GM18508 (cell line): ENCODE measurements at regions not wholly inside any gene's neighbourhood (a gene's known extent, or its start where the extent isn't known, plus 50 kb on each side); places are given as distances from the start of the nearest gene placed in this dataset.
"Not testable (repeated sequence)": the region's sequence is repeated elsewhere in the genome, so short reads cannot be mapped to it uniquely, and the experiment has no call there.

Source experiments
- ATAC-seq: cut with Tn5 transposase; IDR thresholded peaks from one replicate; pipeline ENCODE4 v1.9.1; 2021; ENCODE audit warnings: moderate number of reproducible peaks; ENCODE audit not compliant: insufficient read depth, unreplicated experiment

DNA sequence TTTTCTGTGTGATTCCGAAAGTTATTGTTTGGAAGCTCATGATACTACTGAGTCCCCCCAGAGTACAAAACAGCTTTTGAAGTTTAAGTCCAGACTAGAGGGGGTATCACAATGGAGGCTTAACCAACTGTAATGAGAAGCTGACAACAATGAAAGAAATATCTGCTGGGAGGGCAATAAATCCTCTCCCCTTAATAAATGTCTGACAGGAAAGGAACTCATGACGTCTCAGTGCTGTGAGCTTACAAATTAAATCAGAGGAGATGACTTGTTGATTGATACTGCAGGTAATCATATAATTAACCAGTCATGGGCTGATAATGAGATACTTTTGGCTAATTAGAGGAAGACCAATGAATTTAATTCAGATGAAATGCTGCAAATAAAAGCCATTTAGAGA is 102.6 kb upstream of the WDR11 start:
- ATAC-seq = no peak

DNA sequence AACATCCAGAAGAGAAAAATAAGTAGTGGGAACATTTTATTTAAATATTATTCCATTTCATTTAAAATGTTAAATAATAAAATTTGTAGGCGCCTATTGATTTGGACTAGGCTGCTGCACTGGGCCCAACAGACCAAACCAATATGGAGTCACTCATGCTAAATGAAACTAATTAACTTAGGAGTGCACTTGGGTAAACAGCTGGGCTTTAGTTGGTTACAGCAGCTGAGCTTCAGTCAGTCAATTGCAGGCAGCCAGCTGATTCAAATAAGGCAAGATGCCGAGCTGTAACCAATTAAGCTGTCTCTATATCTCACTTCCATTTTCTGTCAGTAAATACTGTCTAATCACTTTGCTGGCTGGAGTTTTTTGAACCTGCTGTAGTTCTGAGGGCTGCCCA is 102.1 kb upstream of the WDR11 start:
- no peak for ATAC-seq

DNA sequence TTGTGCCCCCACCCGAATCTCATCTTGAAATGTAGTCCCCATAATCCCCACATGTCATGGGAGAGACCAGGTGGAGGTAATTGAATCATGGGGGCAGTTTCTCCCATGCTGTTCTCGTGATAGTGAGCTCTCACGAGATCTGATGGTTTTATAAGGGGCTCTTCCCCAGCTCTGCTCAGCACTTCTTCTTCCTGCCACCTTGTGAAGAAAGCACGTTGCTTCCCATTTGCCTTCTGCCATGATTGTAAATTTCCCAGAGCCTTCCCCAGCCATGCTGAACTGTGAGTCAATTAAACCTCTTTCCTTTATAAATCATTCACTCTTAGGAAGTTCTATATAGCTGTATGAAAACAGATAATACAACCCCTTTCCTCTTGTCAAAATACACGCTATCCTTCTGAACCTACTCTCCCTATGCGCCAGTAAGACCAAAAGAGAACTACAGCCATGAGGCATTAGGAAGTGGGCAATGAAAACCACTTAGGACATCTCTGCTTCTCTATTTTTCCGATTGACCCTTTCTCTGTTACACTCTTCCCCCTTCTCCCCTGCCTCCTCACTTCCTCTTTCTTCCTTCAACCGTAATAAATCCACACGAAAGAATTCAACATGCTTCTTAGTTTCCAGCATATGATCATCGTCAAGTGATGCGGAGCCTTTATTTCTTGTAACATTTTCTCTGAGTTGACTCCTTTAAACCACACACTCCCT is 101.2 kb upstream of the WDR11 start:
- no peak for ATAC-seq

- no peak for ATAC-seq
Measured at GRCh38 chr10:120755771-120756170, 95.4 kb upstream of the WDR11 start.

DNA sequence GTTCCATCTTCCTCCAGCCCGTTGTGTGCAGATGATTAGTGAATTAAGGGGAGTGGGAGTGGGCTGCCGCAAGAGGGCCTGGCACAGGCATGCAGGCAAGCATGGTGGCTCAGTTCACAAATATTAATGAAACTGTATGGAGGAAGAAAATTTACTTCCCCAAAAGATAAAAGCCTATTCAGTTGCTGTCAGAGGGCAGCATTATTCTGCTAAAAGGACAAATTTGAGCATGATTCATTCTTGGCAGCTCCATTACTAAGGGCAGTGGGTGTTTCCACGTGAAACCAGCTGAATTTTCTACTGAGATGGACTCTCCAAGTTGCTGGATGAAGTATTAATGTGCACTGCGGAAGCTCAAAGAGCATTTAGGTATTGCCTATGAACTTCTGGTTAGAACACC is 90.9 kb upstream of the WDR11 start:
- no peak for ATAC-seq

GRCh38 chr10:120761951-120762350 is 89.2 kb upstream of the WDR11 start:
- no peak for ATAC-seq

DNA sequence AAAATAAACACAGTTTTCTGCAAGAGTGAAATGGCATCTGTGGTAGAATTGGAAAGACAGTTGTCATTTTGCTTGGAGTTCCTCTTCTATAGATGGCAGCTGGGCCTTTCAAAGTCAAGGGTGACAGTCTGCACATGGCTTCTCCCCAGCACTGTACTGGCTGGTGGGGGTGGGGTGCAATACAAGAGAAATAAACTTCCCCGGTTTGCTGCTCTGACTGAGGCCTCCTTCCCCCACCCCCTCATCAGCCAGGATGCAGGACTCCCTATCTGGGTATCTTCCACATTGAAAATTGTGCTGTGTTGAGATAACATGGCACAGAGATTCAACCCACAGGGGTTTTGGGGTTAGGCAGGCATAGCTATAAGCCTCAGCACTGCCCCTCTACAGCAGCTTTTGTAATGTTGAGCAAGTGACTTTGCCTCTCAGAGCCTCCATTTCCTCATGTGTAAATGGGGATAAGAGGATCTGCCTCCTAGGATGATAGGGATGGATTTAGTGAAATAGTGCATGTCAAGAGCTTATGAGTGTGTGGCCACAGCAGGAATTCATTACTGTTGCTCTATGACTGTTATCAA is 85.8 kb upstream of the WDR11 start:
- ATAC-seq = no peak

- ATAC-seq = no peak
Measured at GRCh38 chr10:120768227-120768626, 82.9 kb upstream of the WDR11 start.

- ATAC-seq = no peak
Measured at GRCh38 chr10:120770496-120770895, 80.7 kb upstream of the WDR11 start.

GRCh38 chr10:120776442-120776841 is 74.7 kb upstream of the WDR11 start:
- ATAC-seq = no peak

GRCh38 chr10:120782336-120782735 is 68.8 kb upstream of the WDR11 start:
- no peak for ATAC-seq

- ATAC-seq = no peak
Measured at GRCh38 chr10:120783098-120783497, 68.1 kb upstream of the WDR11 start.

DNA sequence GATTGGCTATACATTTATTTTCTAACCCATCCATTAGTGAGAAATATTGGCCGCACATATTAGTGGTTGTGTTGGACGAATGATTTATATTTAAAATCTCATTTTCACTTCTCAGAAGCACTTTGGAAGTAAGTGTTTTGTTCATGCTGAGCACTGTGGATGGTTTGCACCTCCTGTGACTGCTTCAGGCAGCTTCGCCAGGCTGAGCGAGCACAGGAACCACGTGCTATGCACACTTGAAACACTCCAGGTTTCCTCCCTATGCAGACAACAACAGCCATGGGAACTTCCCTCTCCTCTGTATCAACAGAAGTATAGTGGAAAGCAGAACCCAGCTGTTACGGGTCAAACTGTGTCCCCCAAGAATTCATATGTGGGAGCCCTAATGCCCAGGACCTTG is 67.3 kb upstream of the WDR11 start:
- ATAC-seq = no peak

DNA sequence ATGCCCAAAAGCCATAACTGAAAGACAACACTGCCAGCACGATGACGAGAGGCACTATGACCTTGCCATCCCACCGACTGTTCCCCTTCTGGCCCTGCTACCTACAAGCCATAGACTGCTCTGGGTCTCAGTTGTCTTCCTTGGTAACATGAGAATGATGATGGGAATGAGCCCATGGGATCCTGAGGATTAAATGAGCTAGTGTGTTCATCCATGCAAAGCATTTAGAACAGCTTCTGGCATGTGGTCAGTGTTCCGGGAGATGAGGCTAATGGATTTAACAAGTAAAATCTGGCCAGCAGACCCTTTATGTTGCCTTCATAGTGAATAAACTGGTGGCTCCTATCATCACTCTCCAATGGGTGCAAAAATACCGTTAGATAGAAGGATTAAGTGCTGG is 62.4 kb upstream of the WDR11 start:
- no peak for ATAC-seq

GRCh38 chr10:120789303-120790203 is 61.6 kb upstream of the WDR11 start:
- no peak for ATAC-seq

GRCh38 chr10:120791316-120791715 is 59.8 kb upstream of the WDR11 start:
- no peak for ATAC-seq

GRCh38 chr10:120793088-120793487 is 58.1 kb upstream of the WDR11 start:
- no peak for ATAC-seq

DNA sequence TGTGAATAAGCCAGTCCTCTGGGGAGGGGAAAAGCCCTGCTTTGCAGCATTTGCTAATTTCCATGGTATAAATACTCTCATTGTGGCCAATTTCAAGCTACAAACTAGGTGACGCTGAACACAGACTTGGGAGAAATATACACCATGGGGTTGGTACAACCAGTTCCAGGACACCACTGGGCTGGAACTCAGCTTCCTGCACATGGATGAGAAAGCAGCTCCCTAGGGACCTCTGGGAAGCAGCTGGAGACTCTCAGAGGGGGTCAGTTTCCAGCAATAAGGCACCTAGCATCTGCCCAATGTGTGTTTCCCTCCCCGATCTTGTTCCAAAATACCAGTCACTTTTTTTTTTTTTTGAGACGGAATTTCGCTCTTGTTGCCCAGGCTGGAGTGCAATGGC is 56.8 kb upstream of the WDR11 start:
- ATAC-seq = no peak

GRCh38 chr10:120798276-120798675 is 52.9 kb upstream of the WDR11 start:
- ATAC-seq = not testable (repeated sequence)

GRCh38 chr10:120799849-120800248 is 51.3 kb upstream of the WDR11 start:
- ATAC-seq = no peak
